Left colon (tissue), 2 donors: ENCODE measurements at regions not wholly inside any gene's neighbourhood (a gene's known extent, or its start where the extent isn't known, plus 50 kb on each side); places are given as distances from the start of the nearest gene placed in this dataset.
"Not testable (repeated sequence)": the region's sequence is repeated elsewhere in the genome, so short reads cannot be mapped to it uniquely, and the experiment has no call there.

Experiments
- ATAC-seq: fragments of 200-7000 bp; cut with Tn5 transposase; one replicate; pipeline ENCODE4 v1.9.1; 2020; ENCODE audit warnings: mild to moderate bottlenecking, moderate library complexity
- DNase-seq, 2 donors: peaks; one replicate each; pipeline ENCODE4 v3.0.0-alpha.2; 2020
- intact Hi-C, 2 donors: fragments of 100-400 bp; cut with DNase I in 1 of 2; cut with micrococcal nuclease in 1 of 2; formaldehyde crosslinking; loops; one replicate each; pipeline versions ENCODE4 v1.11.2 to v1.14.0; 2022; cut with DNase I, micrococcal nuclease
- donor health status: DM: no; HTN: no; CAD: no.
- donor health status: DM: yes; HTN: yes; CAD: no.

DNA sequence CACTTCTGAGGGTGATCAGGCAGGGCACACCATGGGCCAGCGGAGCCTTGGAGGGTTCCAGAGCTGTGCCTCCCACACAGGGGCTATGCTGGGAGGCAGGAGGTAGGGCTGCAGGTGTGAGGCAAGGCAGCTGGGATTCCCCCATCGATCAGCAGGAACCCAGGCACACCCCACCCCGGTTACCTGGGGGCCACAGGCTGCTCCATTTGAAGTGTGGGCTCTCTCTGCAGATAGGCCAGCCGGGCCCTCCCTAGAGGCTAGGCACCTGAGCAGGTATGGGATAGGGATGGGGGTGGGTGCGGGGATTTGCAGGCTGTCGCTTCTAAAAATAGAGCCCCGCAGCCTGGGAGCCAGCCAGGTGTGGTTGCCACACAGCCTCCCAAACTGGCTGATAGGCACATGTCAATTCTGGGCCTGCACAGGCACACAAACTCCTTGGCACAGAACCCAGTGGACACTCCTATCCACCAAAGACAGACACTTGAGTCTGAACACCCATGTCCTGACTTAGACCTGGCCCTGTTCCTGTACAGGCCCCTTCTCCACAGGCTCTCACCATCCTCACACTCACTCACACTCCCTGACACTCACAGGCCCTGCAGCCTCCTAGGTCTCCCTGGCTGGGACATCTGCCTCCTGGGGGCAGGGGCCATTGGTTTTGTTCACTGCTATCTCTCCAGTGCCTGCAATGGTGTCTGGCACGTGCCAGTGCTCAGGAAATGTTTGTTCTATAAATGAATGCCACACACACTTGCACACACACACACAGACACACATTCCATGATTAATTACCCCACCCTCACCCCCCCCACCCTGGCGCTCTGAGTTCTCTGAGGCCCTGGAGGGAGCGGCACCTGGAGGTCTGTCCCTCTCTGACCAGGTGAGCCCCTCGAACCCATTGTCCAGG, 73.4 kb downstream of the ZFP36L2 start:
- peak in 1 of 2 donors; percentile 26 for DNase-seq
- intact Hi-C loops = no loop called here
- ATAC-seq = peak; percentile 9

DNA sequence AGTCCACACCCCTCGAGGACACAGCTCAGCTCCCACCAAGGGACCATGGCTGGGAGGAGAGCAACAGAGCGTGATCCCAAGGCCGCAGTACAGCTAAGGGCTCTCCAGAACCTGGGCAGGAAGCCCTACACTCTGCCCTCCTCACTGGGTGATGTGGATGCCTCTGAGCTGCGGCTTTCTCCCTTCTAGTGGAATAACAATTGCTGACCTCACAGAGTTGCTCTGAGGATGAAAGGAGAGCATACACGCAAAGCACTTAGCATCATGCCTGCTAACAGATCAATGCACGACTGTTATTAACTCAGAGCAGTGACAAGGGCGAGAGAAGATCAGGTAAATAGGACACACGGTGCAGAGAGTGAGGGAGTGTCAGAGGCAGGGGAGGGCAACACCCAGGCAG, 74.2 kb downstream of the ZFP36L2 start:
- intact Hi-C loops = no loop called here
- DNase-seq (no peak), ATAC-seq (no peak)

DNA sequence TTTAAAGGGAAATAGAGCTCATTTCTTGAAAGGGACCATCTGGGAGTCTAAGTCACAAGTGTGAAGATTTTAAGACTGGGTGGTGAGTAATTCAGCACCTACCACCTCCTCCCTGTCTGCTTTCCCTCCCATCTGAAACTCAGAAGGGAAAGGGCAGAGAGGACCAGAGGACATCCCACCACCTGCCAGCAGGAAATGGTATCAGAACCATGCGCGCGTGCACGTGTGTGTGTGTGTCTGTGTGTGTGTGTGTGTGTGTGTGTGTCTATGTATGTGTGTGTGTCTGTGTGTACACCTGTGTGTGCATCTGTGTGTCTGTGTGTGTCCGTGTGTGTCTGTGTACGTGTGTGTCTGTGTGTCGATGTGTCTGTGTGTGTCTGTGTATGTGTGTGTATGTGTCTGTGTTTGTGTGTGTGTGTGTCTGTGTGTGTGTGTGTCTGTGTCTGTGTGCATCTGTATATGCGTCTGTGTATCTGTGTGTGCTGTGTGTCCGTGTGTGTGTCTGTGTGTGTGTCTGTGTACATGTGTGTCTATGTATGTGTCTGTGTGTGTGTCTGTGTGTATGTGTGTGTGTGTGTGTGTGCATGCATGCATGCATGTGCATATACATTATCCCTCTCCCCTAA, 76.8 kb downstream of the ZFP36L2 start:
- ATAC-seq = no peak
- intact Hi-C loops = no loop called here
- no peak for DNase-seq

DNA sequence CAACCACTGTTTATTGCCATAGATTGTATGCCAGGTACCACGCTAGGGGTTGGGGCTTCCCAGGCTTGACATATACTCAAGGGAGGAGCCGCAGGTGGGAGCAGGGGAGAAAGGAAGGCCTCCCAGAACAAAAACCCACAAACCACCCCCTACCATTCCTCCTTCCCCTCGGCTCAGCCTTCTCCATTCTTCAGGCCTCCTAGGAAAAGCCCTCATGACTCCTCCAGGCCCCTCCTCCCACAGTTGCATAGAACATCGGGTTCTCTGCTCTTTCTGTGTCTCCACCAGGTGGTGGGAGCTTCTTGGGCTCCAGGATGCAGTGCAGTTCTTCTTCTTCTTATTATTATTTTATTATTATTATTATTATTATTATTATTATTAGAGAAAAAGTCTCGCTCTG, 80.3 kb downstream of the ZFP36L2 start:
- intact Hi-C loops = no loop called here
- peak; percentile 14 for ATAC-seq
- DNase-seq = no peak

DNA sequence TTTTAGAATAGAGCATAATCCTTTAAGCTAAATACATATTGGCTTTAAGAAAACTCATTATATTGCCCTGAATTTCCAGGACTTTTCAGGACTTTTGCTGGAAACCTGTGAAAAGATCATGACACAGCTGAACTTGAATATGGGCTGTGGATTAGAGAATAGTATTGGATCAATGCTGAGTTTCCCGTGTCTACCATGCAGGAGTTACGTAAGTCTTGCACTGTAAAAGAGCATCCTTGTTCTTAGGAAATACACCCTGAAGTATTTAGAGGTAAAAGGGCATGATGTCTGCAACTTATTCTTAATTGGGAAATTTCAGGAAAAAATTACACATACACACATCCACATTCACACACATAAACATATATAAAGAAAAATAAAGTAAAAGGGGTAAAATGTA, 82.1 kb downstream of the ZFP36L2 start:
- intact Hi-C loops = no loop called here
- ATAC-seq = no peak
- no peak for DNase-seq

DNA sequence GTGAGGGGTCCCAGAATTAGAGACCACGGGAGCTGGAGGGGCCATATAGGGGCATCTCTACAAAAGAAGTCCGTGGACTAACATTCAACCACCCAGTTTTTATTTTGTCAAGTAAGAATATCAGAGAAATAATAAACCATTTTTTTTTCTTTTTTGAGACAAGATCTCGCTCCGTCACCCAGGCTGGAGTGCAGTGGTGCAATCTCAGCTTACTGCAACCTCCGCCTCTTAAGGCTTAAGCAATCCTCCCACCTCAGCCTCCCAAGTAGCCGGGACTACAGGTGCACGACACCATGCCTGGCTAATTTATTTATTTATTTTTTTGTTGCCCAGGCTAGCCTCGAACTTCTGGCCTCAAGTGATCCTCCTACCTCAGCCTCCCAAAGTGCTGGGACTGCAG, 82.7 kb downstream of the ZFP36L2 start:
- no peak for DNase-seq
- ATAC-seq = no peak
- intact Hi-C loops = no loop called here

- peak; percentile 34 for ATAC-seq
- peak in 1 of 2 donors; percentile 8 for DNase-seq
- intact Hi-C loops = no loop called here
Measured at GRCh38 chr2:43142921-43143438, 83.4 kb downstream of the ZFP36L2 start.

GRCh38 chr2:43141636-43142151, 84.7 kb downstream of the ZFP36L2 start:
- peak in 1 of 2 donors; percentile 10 for DNase-seq
- ATAC-seq, intact Hi-C loops: not testable (repeated sequence)

- DNase-seq (no peak), ATAC-seq (no peak)
- intact Hi-C loops = loop anchor here (10.0 kb wide), 2 partner anchors 75 to 85 kb away; partner anchors contain the start of gene ZFP36L2 (in 1 of the 2)
Measured at GRCh38 chr2:43139996-43140621, 86.3 kb downstream of the ZFP36L2 start.

- no peak for ATAC-seq
- DNase-seq = no peak
- intact Hi-C loops = loop anchor here (10.0 kb wide), 2 partner anchors 75 to 85 kb away; partner anchors contain the start of gene ZFP36L2 (in 1 of the 2)
Measured at GRCh38 chr2:43139501-43139900, 86.9 kb downstream of the ZFP36L2 start.

DNA sequence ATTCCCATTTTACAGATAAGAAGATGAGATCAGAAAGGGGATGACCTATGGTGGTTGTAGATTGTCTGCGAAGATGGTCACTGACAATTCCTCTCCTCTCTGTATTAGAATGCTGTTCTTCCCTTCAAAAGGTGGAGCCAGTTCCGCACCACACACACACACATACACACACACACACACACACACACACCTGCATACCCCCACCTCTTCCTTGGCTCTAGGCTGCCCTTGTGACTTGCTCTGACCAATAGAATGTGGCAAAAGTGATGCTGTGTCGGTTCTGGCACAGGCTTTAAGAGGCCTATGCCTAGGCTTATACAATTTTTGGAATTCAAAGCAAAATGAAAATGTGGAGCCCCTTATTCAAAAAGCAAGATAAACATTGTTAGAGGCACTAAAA, 88.0 kb downstream of the ZFP36L2 start:
- ATAC-seq = no peak
- intact Hi-C loops = loop anchor here (10.0 kb wide), 2 partner anchors 76 to 86 kb away; partner anchors contain the start of gene ZFP36L2 (in 1 of the 2)
- DNase-seq = no peak

- intact Hi-C loops = loop anchor here (10.0 kb wide), 2 partner anchors 78 to 88 kb away; partner anchors contain the start of gene ZFP36L2 (in 1 of the 2)
- no peak for ATAC-seq
Measured at GRCh38 chr2:43136876-43137275, 89.5 kb downstream of the ZFP36L2 start.

DNA sequence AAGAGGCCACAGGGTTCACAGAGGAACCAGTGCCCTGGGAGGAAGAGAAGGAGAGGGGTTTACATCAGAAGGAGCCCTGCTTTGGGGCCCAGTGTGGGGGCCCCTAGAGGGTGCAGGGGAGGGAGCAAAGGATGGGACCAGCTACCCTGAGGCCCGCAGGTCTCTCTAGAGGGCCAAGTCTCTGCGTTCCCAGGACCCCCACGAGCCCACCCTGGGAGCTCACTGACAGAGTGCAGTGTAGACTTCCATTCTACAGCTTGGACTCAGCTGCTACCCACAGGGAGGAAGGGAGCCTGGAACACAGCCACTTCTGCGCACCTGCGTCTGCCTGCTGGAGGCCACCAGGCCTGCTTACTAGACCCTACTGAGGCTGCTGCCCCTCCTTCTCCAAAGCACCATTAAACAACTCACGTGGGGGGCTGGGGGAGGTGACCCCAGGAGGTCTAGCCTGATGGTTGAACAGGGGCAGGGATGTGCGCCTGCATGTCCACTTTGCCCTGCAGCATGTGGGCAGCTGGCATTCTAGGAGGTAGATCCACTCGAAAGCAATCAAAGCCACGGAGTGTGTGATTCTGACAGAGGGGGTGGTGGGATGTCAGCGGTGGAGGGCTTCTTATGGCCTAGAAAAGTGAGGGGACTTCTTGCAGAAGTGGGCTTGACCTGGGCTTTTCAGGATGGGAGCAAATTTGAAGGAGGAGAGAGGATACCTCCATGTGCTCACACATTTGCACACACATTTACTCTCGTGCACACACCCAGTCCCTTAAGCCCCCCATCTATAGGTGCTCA, 90.2 kb downstream of the ZFP36L2 start:
- DNase-seq (no peak), ATAC-seq (no peak)
- intact Hi-C loops = loop anchor here (10.0 kb wide), 2 partner anchors 79 to 89 kb away; partner anchors contain the start of gene ZFP36L2 (in 1 of the 2)

More at GRCh38 chr2:43136876-43137275, 89.5 kb downstream of the ZFP36L2 start:
- DNase-seq = no peak

- intact Hi-C loops = loop anchor here (10.0 kb wide), 2 partner anchors 79 to 89 kb away; partner anchors contain the start of gene ZFP36L2 (in 1 of the 2)
- ATAC-seq (no peak), DNase-seq (no peak)
Measured at GRCh38 chr2:43135583-43135982, 90.8 kb downstream of the ZFP36L2 start.

DNA sequence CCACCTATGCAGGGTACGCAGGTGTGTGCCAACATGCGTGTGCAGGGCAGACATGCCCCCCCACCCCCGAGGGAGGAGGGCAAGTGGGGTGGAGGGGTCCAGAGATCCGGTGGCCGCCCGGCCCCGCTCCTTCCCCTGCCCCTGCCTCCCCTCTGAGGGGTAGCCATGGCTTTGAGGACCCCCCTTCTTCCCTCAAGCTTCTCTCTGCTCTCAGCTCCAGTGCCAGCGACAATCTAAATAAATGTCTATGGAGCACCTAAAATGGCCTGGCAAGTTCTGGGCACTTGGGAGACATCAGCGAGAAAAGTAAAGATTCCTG, 91.9 kb downstream of the ZFP36L2 start:
- DNase-seq (no peak), ATAC-seq (no peak)
- intact Hi-C loops = loop anchor here (10.0 kb wide), 2 partner anchors 80 to 90 kb away; partner anchors contain the start of gene ZFP36L2 (in 1 of the 2)

- intact Hi-C loops = loop anchor here (10.0 kb wide), 2 partner anchors 81 to 91 kb away; partner anchors contain the start of gene ZFP36L2 (in 1 of the 2)
- ATAC-seq = no peak
- peak; percentile 71 to 74 for DNase-seq
Measured at GRCh38 chr2:43133708-43134570, 92.5 kb downstream of the ZFP36L2 start.

GRCh38 chr2:43133336-43133707, 93.1 kb downstream of the ZFP36L2 start:
- no peak for ATAC-seq
- DNase-seq = no peak
- intact Hi-C loops = loop anchor here (10.0 kb wide), 2 partner anchors 81 to 91 kb away; partner anchors contain the start of gene ZFP36L2 (in 1 of the 2)
